Thyroid gland (tissue), 4 donors: ENCODE measurements at regions not wholly inside any gene's neighbourhood (a gene's known extent, or its start where the extent isn't known, plus 50 kb on each side); places are given as distances from the start of the nearest gene placed in this dataset.
"Not testable (repeated sequence)": the region's sequence is repeated elsewhere in the genome, so short reads cannot be mapped to it uniquely, and the experiment has no call there.

Source experiments
- CTCF ChIP-seq, 6 experiments: fragments of 200-600 bp in 3 of 6; fragments of 450-650 bp in 3 of 6; sonication (generic) in 3 of 6; IDR thresholded peaks; one replicate each; pipeline ENCODE4 v1.5.1; 2016 to 2019; ENCODE audit warnings: antibody characterized with exemption in 6 of 6, mild to moderate bottlenecking in 2 of 6, inconsistent platforms in 1 of 6, moderate library complexity in 1 of 6
- POLR2A ChIP-seq, 2 donors: fragments of 450-650 bp; IDR thresholded peaks; one replicate each; pipeline ENCODE4 v1.6.1; 2017; ENCODE audit warnings: antibody characterized with exemption in 2 of 2, mild to moderate bottlenecking in 2 of 2, moderate library complexity in 1 of 2

- not testable (repeated sequence) for TF ChIP-seq CTCF, POLR2A (IDR thresholded peaks at IDR 0.05)
Observed at GRCh38 chr5:142208244-142208643, 99.7 kb downstream of the NDFIP1 start.
